Hepatic stellate cell (primary cell): ENCODE measurements at regions not wholly inside any gene's neighbourhood (a gene's known extent, or its start where the extent isn't known, plus 50 kb on each side); places are given as distances from the start of the nearest gene placed in this dataset.

Experiments
- DNase-seq: peaks from one replicate; pipeline ENCODE4 v3.0.0; 2011; ENCODE audit warnings: low spot score

DNA sequence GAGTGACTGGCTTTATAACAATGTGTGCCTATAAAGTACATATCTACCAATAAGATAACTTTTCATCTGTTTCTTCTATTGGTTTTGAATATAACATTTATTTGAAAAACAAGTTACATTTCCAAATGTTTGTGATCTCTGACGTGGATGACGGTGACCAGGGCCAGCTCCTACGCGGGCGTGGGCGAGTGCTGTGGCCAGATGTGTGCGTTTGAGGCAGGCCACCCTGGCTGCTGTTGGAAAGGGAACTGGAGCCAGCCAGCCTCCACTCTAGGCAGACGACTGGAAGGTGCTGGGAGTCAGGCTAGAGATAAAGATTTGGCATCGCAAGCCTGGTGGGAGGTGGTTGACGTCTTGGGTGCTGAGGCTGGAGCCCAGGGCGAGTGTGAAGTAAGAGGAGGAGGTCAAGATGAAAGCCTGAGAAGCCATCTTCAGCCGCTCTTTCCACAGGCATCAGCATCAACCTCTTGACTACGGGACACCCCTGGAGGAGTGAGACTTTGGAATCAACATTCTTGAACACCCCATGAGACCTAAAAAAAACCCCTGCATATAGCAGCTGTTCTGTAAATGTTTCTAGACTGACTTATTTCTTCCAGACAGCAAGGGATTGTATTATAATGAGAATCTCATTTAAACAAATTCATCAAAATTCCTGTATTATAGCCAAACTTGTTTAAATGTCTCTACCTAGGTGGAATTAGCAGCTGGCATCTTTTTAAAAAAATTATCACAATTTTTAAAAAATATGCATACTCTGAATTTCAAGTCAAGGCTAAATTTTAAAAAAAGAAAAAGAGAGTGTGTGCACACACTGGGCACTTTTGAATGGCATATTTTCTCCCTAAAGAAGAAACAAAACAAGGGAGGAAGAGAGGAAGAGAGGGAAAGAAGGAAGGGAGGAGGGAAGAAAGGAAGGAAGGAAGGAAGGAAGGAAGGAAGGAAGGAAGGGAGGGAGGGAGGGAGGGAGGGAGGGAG is 112.5 kb upstream of the SLC44A3 start:
- DNase-seq: no peak

DNA sequence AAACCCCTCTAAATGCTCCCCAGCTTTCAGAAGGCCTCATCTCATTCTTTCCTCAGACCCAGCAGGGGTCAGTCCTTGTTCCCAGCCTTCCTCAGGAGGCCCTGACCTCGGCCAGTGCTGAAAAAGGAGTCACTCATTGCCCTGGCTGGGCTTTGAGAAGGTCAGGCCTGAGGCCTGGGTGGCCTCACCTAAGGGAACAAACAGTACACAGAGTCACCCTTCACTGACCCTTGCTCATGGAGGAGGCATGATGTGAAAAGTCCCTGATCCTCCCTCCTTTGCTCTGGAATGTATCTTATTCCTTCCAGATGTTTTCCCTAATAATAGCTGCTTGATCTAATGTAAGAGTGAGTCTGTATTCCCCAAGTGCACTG is 117.7 kb upstream of the SLC44A3 start:
- no peak for DNase-seq

DNA sequence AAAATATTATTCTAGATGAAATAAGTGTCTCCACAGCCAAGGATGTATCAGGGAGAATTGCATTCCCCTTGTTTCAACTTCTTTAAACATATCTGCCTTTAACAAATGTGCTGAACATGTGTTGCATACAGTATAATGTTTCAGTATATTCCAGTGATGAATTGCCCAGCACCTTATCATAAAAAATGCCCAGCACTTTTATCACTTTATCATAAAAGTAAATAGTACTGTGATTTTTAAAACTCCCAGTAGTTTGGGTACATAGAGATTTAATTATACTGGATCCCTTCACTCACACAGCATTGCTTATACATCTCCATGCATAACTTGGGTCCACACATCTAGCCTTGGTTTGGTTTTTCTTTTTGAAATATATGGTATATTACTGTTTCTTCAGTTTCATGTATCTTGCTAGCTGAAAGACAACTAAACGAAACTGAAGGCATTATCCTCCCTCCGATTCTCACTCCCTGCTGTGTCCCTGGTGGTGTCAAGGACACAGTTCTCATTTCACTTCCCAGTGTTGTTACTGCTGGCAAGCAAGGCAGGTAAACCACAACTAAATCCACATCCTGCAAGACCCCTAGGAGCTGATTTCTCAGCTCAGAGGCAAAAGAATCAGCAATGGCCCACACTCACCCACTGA is 118.2 kb upstream of the SLC44A3 start:
- DNase-seq: no peak

DNA sequence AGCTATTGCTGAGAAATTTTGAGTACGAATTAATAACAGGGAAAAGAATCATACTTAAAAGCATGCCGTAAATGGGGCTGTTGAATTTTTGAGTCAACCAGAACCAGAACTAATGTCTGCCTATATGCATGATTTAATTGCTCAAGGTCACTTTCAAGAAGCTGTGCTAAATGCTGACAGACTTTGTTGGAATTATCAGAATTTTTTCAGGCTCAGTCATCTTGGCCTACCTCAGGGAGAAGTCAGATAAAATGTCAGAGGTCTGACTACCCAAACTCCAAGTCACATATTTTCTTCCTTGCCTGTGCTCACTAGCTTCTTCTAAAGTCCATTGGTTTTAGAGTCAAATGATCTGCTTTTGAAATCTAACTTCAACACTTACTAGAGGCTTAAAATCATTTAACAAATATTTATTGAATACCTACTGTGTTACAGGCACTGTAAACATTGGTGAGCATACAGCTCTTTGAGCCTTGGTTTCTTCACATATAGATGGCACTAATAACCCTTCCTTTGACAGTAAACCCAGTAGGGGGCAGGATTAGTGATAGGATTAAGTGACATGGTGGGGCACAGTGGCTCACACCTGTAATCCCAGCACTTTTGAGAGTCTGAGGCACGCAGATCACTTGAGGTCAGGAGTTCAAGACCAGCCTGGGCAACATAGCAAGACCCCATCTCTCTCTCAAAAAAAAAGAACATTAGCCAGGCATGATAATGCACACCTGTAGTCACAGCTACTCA is 121.2 kb upstream of the SLC44A3 start:
- DNase-seq: peak; percentile 24

DNA sequence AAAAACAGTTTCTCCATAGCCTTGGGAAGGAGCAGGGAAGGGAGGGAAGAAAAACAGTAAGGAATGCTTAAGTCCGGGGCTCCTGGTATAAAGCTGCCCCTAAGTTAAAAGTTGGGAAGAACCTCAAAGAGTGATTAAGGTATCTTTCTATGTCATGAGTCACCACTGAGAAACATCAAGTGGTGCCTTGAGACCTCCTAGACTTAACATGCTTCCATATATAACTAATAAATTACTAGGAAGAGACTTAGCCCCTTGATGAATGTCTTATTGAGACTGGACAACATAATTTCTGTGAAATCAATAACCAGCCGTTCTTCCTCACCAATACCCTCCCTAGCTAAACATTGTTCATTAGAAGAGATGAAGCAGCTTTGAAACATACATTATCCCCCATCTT is 121.8 kb upstream of the SLC44A3 start:
- DNase-seq: no peak

DNA sequence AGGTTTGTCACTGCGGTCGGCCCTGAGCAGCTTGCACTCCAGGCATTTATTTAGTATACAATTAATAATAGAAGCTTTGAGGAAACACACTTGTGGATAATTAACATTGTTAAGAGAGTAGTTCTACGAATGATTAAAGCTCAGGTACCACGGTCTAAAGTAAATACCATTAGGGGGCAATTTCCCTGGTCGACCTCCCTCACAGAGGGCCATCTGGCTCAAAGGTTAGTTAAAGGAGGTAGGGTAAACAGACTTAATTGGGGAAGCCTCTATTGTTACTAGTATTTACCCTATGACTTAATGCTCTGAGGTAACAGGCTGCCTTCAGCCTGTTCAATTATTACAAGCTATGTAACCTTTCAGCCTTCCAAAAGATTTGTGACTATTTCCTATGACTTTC is 122.3 kb upstream of the SLC44A3 start:
- no peak for DNase-seq

DNA sequence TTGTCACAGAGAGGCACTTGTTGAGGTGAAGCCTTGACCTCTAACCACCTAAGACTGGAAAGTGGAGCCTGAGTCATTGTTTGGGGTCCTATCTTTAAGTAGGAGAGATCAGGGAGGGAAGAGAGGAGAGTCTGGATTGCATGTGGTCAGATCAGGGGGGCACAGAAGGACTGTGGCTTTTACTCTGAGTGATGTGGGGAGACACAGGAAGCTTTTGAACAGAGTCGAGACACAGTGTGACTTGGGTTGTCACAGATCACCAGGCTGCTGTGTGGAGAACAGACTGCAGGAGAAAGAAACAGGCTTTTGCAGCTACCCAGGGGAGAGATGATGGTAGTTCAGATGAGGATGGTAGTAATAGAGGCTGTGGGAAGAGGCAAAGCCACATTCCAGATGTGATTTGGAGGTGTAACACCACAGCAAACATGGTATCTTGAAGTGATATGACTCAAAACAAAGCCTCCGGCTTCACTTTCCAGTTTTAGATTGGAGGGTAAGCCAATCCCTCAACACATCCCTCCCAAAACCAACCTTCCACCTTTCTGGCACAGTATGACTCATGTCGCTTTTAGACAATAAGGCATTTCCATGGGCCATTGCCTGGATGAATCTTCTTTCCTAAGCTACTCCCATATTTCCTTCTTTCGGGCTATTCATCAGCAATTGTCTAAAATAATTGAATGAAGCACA is 125.8 kb upstream of the SLC44A3 start:
- DNase-seq: no peak

DNA sequence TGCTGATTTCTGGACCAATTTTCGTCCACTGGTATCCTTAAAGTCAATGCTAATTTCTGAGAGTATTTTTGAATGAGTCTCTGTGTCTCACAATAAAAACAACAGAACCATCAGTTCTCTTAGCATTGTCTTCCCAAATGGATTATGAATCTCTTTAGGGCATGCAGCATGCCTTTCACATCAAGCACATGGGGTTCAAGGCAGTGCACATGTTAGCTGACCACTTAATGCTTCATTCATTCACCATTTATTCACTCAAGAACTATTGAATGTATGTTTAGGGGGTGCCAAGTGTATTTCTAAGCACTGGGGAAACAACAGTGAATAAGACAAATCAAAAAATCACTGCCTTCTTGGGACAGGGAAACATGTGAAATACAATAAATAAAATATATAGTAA is 126.7 kb upstream of the SLC44A3 start:
- DNase-seq: no peak

DNA sequence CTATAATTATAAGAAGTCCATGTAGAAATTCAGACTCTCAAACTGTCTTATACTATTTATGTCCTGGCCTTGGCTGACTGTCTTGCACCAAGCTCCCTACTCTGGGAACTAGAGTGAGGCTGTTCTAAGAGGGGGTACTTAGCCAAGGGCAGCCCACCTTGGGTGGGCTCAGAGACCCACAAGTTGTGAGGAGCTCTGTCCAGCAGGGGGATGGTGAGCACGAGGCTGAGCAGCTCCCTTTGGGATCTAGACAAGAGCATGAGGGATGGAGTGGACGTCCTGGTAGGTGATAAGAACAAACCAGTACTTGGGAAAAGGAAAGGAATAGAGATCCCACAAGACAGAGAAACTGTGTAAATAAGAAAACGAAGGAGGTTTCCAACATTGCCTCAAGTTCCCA is 127.1 kb upstream of the SLC44A3 start:
- DNase-seq: no peak

DNA sequence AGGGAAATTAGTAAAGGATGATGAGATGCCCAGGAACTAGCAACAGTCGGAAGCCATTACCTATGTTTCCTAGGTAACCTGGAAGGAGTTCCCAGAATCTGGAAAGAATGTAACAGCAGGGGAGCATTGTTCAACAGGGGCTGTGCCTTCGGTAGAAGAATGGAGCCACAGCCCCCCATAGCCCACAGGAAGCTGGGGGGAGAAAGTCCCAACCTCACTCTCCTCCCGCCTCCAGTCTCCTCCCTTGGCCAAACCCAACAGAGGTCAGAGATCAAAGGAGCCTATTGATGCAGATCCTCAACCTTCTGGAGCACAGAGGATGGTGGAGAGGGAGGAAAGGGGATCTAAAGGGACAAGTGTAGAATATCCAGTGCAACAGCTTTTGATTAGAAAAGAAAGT is 131.5 kb upstream of the SLC44A3 start:
- DNase-seq: no peak

DNA sequence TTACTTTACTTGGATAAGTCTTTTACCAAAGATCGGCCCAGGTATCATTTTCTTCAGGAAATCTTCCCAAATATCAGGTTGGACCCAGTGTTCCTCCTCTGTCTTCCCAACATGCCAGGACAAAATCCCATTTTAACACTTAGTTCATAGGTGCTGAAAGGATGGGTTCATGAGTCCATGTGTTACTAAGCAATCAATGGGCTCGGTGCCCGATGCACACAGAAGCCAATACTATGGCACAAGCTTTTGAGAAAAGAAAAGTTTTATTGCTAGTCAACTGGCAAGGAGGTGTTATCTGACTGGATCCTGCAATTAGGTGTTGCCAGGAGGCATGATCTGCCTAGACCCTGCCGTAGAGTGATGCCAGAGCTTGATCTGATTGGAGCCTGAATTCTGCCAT is 133.3 kb upstream of the SLC44A3 start:
- DNase-seq: no peak

DNA sequence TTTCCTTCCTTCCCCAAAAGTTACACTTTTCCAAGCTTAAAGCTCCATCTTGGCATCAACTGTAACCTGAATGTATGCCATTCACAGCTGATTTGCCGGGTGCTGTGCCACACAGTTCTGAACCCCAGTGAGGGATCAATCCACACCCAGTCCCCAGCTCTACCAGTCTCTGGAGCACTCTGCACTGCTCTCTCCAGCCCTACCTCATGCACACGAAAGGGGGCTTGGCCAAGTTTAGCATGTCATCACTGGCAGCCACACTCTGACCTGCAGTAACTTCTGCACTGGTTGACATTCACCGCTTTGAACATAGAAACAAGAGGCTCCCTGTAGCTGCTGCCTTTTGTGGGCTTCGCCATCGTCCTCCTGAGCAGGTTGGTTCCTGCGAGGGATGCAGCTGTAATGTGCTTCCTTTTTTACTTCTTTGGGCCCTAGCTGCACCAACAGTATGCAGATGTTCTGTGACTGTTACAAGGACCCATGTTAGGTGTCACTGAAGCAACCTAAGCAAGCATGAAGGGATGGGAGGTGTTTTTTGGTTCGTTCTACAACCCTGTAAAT is 135.4 kb upstream of the SLC44A3 start:
- no peak for DNase-seq

DNA sequence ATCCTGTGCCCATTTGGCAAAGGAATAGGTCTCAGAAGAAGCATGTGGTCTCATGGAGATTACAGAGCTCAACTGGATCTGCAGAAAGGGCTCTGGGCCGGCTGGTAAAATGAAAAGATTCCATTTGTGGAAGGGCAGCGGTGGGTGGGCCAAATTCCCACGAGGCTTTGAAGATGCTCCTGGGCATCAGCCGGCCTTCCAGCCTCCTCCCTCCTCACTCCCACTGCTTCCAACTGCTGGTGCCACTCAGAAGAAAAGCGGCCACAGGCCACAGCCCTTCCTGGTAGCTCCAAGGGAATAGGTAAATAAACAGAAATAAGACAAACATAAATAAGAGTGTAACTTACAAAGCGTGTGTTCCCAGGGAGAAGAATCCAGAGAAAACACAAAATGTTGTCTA is 136.3 kb upstream of the SLC44A3 start:
- no peak for DNase-seq

DNA sequence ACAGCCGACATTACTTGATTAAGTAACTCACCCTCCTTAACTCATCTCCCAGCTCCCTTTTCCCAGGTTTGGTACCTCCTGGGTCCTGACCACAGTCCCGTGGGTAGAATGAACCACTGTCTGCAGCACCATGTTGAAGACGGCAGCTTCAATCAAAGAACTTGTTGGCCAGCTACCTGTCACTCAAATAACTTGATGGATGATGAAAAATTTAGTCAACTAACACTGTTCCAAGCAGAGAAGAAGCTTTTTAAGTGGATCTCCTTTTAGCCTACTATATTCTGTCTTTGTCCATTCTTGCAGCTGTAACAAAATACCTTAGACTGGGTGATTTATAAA is 138.4 kb upstream of the F3 start:
- DNase-seq: no peak

DNA sequence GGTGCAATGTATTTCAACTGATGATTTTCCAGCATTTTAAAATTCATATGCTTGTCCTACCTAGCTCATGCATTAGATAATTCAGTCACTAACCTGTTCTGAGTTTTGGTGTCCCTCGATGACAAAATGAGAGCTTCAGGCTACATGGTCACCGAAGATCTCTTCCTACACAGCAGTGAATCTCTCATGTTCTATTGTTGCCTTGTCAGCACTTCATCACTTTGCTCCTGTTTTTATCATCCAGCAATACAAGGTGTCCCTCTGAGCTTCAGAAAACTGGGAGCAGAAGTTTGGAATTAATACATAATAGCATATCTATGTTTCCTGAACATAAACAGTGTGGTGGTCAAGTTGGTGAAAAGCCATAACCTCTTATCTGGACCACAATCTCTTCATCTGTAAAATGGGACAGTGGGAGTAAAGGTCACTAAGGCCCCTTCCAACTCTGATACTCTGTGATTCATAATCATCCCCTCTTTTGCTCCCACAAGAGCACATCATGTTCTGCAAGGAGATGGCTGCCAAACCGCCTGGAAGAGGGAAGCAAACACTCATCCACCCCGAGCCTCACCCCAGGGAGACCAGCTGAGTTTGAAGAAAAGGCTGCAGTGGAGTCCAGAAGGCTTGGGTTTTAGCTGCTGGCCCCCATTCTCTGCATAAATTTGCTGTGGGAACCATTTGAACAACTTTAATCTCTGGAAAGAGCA is 137.9 kb upstream of the F3 start:
- DNase-seq: no peak

DNA sequence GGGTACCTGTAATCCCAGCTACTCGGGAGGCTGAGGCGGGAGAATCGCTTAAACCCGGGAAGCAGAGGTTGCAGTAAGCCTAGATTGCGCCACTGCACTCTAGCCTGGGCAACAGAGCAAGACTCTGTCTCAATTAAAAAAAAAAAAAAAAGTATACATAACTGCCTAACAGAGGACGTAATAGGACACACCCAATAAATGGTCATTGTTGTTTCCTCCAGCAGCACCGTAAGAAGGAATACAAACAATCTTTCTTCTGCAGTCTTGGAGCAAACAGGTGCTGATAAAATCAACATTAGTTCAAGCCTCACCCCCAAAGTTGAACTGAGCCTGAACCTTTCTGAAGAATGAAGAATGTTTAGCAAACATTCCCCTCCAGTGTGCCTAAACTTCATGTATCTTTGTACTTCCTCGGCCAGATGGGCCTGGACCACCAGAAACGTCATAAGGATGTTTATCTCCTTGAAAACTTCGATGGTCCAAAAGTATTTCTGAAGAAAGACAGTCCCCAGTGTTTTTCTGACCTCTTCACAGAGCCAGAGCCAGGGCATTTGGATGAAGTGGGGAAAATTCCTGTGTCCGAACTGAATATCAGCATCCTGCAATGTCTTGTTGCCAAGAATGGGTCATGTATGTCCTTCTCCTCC is 136.8 kb upstream of the F3 start:
- DNase-seq: no peak

DNA sequence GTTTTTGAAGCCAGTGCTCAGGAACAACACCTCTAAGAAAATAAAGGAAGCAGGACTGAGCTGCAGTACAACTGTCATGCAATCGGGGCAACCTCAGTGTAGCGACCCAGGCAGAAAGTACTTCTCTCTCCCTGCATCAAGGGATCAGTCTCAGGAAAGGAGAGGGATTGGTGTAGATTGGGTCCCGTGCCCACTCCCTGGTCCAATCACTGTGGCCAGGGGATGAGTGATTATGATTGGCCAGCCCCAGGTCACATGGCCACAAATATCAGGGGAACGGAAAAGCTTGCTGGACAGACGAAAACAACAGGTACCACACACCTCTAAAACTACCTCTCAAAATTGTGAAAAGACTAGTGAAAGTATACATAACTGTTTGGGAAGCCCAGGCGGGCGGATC is 136.2 kb upstream of the F3 start:
- no peak for DNase-seq

DNA sequence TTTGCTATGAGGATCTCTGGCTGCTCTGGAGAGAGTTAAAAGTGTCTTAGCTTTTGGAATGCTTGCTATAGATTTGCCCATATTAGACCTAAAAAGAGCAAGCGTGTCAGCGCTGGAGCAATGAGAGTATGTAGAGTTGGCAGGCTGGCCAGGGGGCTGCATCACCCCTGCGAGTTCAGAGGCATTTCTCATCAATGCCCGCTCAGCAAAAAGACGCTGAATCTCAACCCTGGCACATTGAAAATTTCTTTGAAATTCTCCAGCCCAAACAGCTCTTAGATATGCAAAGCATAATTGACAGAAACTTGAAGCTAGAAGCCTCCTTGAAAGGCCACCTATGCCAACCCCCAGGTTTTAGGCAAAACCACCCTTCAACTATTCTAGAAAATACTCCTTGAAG is 135.5 kb upstream of the F3 start:
- no peak for DNase-seq

DNA sequence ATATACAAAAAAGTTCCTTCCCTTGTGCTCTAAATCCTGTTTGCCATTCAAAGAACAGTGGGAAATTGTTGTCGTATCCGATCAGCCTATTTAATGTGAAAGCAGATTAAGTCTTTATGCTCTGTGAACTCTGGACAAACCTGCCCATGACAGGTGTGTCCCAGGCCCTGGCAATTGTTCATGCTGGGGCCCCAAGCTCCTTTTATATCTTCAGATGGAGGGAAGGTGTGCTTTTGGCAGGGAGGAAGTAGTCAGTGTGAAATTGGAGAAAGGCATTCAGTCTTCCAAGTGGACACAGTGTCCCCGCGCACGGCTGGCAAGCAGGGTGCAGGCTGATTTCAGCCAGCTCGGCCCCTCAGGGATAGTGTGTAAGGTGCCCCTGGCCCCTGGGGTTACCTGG is 135.1 kb upstream of the F3 start:
- DNase-seq: no peak

DNA sequence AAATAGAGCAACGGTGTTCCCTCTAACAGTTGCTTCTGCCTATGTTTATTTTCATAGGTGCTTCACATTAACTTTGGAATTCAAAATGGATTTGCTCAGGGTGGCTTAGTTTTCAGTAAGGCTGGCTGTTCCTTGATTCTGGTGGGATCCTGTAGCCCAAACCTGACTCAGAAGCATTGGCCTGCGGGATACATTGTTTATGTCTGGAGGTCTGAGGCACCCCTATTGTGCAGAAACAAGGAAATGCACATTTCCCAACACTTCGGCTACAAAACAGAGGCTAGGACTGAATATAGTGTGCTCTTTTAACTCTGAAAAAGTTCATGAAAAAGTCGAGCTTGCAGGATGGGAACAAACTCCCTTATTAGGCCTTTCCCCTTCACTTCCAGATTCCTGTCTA is 133.8 kb upstream of the F3 start:
- DNase-seq: no peak

DNA sequence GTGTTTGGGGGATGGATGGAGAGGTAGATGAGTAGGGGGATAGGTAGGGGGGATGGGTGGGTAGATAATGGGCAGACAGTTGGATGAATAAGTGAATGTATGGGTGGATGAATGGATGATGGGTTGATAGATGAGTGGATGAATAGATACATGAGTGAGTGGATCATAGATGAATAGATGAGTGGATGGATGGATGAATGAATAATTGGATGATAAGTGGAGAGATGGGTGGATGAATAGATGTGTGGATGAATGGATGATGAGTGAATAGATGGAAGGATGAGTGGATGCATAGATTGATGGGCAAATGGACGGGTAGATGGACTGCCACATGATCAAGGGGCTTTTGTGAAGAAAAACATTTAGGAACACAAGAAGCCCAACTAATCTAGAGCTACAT is 133.3 kb upstream of the F3 start:
- DNase-seq: no peak
